Transverse colon (tissue), 3 donors: ENCODE measurements at regions not wholly inside any gene's neighbourhood (a gene's known extent, or its start where the extent isn't known, plus 50 kb on each side); places are given as distances from the start of the nearest gene placed in this dataset.

Experiments used
- CTCF ChIP-seq, 5 experiments: fragments of 200-600 bp in 3 of 5; fragments of 450-650 bp in 2 of 5; sonication (generic) in 3 of 5; IDR thresholded peaks; 1 replicate in 2 of 5; 2 replicates in 3 of 5; pipeline ENCODE4 v1.5.1; 2016 to 2017; ENCODE audit warnings: antibody characterized with exemption in 5 of 5, inconsistent platforms in 3 of 5, mild to moderate bottlenecking in 2 of 5, moderate library complexity in 1 of 5
- POLR2A ChIP-seq: fragments of 450-650 bp; IDR thresholded peaks from one replicate; pipeline ENCODE4 v1.6.1; 2016; ENCODE audit warnings: antibody characterized with exemption, mild to moderate bottlenecking, moderate library complexity

DNA sequence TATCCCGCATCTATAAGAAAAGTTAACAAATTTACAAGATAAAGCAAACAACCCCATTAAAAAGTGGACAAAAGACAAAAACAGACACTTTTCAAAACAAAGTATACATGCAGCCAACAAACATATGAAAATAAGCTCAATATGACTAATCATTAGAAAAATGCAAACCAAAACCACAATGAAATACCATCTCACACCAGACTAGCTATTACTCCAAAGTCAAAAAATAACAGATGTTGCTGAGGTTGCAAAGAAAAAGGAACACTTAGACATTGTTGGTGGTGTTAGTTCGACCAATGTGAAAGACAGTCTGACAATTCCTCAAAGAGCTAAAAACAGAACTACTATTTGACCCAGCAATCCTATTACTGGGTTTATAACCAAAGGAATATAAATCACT lies 968.6 kb upstream of the USP15 start:
- TF ChIP-seq POLR2A (no peak), CTCF (IDR thresholded peaks at IDR 0.05) (no peak)
